Hepatocyte (in vitro differentiated cells): ENCODE measurements at regions not wholly inside any gene's neighbourhood (a gene's known extent, or its start where the extent isn't known, plus 50 kb on each side); places are given as distances from the start of the nearest gene placed in this dataset.

Experiments
- CTCF ChIP-seq: fragments of 200-600 bp; sonication (generic); IDR thresholded peaks from 2 replicates; pipeline ENCODE4 v1.5.1; 2016; ENCODE audit warnings: antibody characterized with exemption, mild to moderate bottlenecking; ENCODE audit not compliant: poor library complexity
- EZH2 ChIP-seq: fragments of 200-600 bp; sonication (generic); IDR thresholded peaks from 2 replicates; pipeline ENCODE4 v1.6.1; 2016; ENCODE audit warnings: antibody characterized with exemption, mild to moderate bottlenecking, borderline replicate concordance
- EZH2phosphoT487 ChIP-seq: fragments of 200-600 bp; sonication (generic); IDR thresholded peaks from one replicate; pipeline ENCODE4 v1.6.1; 2018; ENCODE audit warnings: antibody characterized with exemption, mild to moderate bottlenecking, low read depth, moderate library complexity; ENCODE audit not compliant: unreplicated experiment, severe bottlenecking

- TF ChIP-seq CTCF, result no peak
- TF ChIP-seq EZH2, result no peak
- TF ChIP-seq EZH2phosphoT487, result no peak
Measured at GRCh38 chr7:115195208-115195607, 273.3 kb downstream of the MDFIC start.
